Natural killer cell treated with Interleukin-12 subunit alpha and Interleukin-12 subunit beta and Interleukin-15 and Interleukin-18, amount 100 ng/mL, for 72 hours (primary cell): ENCODE measurements at regions not wholly inside any gene's neighbourhood (a gene's known extent, or its start where the extent isn't known, plus 50 kb on each side); places are given as distances from the start of the nearest gene placed in this dataset.
"Not testable (repeated sequence)": the region's sequence is repeated elsewhere in the genome, so short reads cannot be mapped to it uniquely, and the experiment has no call there.

Experiments used
- ATAC-seq, 2 donors: fragments of 150-1000 bp; cut with Tn5 transposase in 1 of 2; sonication (Bioruptor Pico), chemical (Tn5 transposase) in 1 of 2; 2 replicates each; pipeline ENCODE4 v1.10.0; 2021
- DNase-seq: peaks from one replicate; pipeline ENCODE4 v3.0.0; 2022; ENCODE audit warnings: low spot score
- H3K27ac Mint-ChIP-seq, 2 donors: 1 replicate in 1 of 2; 2 replicates in 1 of 2; pipeline ENCODE4 v1.8.0; 2022; ENCODE audit warnings: mixed read lengths in 2 of 2, mild to moderate bottlenecking in 1 of 2, moderate library complexity in 1 of 2
- H3K27me3 Mint-ChIP-seq, 2 donors: 1 replicate in 1 of 2; 2 replicates in 1 of 2; pipeline ENCODE4 v1.8.0; 2022; ENCODE audit warnings: mixed read lengths in 2 of 2
- H3K36me3 Mint-ChIP-seq: one replicate; pipeline ENCODE4 v1.8.0; 2022; ENCODE audit warnings: mixed read lengths
- H3K4me1 Mint-ChIP-seq, 2 donors: 1 replicate in 1 of 2; 2 replicates in 1 of 2; pipeline ENCODE4 v1.8.0; 2022; ENCODE audit warnings: low read depth in 2 of 2, mixed read lengths in 2 of 2, mild to moderate bottlenecking in 1 of 2
- H3K4me3 Mint-ChIP-seq: one replicate; pipeline ENCODE4 v1.8.0; 2022; ENCODE audit warnings: mixed read lengths
- H3K9me3 Mint-ChIP-seq: 2 replicates; pipeline ENCODE4 v1.8.0; 2022; ENCODE audit warnings: mixed read lengths

GRCh38 chr4:3879681-3880614, 113.8 kb downstream of the ADRA2C start:
- DNase-seq: peak; percentile 72
- H3K27me3 Mint-ChIP-seq: peaks cover 36 to 46% of the 10 kb centered on the region in 2 donors
- peaks cover 20 to 21% of the 10 kb centered on the region in 2 donors for H3K4me1 Mint-ChIP-seq
- H3K9me3 Mint-ChIP-seq: no peaks in the 10 kb centered on the region
- ATAC-seq: peak; percentile 84 to 88
- H3K36me3 Mint-ChIP-seq: peaks cover 13% of the 10 kb centered on the region
- no peak overlapping the region for H3K27ac Mint-ChIP-seq
- H3K4me3 Mint-ChIP-seq: peak overlapping the region; percentile 64

DNA sequence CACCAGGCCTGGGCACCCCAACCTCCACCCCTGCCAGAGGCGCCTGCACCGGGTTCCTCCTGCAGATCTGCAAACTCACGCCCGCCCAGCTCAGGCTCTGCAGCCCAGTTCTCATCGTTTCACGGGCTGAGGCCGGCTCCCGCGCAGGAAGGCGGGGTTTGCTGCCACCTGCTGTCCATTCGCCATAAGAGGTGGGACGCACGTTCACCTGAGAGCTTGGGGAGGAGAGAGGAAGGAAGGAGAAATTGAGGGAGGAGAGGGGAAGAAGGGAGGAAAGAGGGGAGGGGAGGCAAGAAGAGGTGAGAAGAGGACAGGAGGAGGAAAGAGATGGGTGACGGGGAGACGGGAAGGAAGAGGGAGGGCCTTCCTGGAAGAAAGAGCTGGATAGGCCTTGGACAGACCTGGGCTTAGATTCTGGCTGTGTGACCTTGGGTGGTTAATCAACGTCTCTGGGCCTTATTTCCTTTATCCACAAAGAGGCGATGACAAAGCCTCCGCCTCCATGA, 114.5 kb downstream of the ADRA2C start:
- peaks cover 13% of the 10 kb centered on the region for H3K36me3 Mint-ChIP-seq
- H3K27me3 Mint-ChIP-seq: peaks cover 43 to 48% of the 10 kb centered on the region in 2 donors
- no peak overlapping the region for H3K4me3 Mint-ChIP-seq
- no peak for DNase-seq
- H3K27ac Mint-ChIP-seq: no peak overlapping the region
- H3K4me1 Mint-ChIP-seq: peaks cover 20 to 21% of the 10 kb centered on the region in 2 donors
- H3K9me3 Mint-ChIP-seq: no peaks in the 10 kb centered on the region
- ATAC-seq: peak; percentile 65 to 67

DNA sequence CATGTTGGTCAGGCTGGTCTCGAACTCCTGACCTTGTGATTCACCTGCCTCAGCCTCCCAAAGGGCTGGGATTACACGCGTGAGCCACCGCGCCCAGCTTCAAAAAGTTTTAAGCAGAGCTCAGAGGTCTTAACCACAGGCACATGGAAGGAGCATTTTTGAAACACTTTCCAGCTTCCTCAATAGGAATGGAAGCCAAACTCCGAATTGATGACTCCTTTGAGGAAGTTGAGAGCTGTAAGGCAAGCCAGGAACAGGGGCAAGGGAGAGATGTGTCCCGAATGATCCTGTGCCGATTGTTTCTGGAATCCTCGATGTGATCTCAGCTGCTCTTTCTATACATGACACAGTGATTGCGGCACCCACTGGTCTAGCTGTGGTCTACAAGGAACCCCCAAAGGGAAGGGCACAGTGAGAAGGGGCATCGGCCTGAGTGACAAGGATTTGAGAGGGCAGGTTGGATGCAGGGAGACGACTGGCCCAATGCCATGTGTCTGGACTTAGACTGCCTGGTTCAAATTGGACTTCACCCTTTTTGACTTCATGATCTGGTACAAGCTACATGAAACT, 116.2 kb downstream of the ADRA2C start:
- not testable (repeated sequence) for DNase-seq, H3K27ac Mint-ChIP-seq, ATAC-seq, H3K4me3 Mint-ChIP-seq, H3K9me3 Mint-ChIP-seq
- peaks cover 20 to 21% of the 10 kb centered on the region in 2 donors for H3K4me1 Mint-ChIP-seq
- peaks cover 10% of the 10 kb centered on the region for H3K36me3 Mint-ChIP-seq
- H3K27me3 Mint-ChIP-seq: peaks cover 53 to 59% of the 10 kb centered on the region in 2 donors

- Mint-ChIP-seq H3K27me3 (peaks cover 50 to 52% of the 10 kb centered on the region in 2 donors), H3K4me1 (peaks cover 8 to 11% of the 10 kb centered on the region in 2 donors)
- not testable (repeated sequence) for H3K4me3 Mint-ChIP-seq, H3K36me3 Mint-ChIP-seq, H3K27ac Mint-ChIP-seq, DNase-seq, H3K9me3 Mint-ChIP-seq, ATAC-seq
Measured at GRCh38 chr4:3884261-3884660, 118.1 kb downstream of the ADRA2C start.

DNA sequence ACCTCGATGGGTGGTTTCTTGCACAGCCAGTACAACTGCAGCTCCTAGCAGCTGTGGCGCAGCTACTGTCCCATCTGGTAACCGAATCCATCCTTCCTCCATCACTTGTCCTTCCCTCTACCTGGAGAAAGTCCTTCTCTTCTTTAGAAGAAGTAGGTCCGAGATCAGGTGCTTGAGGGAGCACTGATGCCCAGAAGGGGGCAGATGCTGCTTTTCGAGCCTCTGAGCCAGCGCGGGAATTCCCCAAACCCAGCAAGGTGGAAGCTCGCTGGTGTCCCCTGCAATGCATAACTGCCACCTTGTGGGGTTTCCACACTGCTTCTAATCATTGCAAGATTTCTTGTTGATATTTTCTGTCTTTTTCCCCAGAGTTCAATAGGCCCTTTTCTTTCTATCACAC, 127.4 kb downstream of the ADRA2C start:
- H3K27me3 Mint-ChIP-seq: peaks cover 28 to 34% of the 10 kb centered on the region in 2 donors
- DNase-seq, H3K4me3 Mint-ChIP-seq, H3K4me1 Mint-ChIP-seq, H3K9me3 Mint-ChIP-seq, H3K27ac Mint-ChIP-seq, H3K36me3 Mint-ChIP-seq, ATAC-seq: not testable (repeated sequence)

DNA sequence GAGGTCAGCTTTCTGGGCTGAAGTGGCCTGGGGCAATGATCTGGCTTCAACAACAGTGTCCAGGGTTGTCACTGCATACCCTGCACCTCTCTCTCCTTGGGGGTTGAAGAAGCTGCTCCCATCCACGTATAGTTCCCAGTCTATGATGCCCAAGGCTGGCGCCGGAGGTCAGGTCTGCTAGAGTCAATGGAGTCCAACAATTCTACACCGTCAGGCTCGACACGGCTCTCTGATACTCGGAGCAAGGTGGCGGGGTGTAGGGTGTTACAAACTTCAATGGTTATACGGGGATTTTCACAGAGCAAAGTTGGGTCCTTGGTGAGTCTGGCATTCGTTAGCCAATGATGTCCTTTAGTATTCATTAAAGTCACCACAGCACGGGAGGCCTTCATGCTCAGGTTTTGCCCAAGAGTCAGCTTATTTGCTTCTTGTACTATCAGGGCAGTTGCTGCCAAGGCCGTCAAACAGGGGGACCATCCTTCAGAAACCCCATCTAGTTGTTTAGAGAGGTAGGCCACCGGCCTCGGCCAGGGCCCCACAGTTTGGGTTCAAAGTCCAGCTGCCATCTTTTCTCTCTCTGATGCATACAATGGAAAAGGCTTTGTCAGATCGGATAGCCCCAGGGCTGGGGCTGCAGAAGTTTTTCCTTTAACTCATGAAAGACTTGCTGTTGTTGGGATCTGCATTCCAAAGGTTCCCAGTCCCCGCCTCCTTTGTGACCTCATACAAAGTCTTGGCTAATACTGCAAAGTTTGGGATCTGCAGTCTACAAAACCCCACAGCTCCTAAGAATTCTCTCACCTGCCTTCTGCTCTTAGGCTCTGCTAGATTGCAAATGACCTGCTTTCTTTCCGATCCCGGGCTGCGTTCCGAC, 128.1 kb downstream of the ADRA2C start:
- H3K9me3 Mint-ChIP-seq, H3K4me3 Mint-ChIP-seq, H3K27ac Mint-ChIP-seq, H3K4me1 Mint-ChIP-seq, ATAC-seq, DNase-seq, H3K36me3 Mint-ChIP-seq: not testable (repeated sequence)
- H3K27me3 Mint-ChIP-seq: peaks cover 22 to 30% of the 10 kb centered on the region in 2 donors

DNA sequence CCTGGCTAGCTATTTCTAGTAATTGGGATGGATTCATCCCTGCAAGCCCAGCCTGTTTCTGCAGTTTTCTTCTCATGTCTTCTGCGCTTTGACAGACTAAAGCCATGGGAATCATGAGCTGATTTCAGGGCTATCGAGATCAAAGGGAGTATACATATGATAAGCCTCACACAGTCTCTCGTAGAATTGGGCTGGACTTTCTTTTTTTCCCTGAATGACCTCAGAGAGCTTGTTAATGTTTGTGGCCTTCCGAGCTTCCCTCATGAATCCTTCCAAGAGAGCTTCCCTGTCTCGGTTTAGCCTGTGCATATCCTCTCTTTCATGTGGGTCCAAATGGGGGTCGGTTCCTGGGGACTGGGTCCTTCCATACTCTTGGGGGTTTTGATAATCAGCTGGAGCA, 130.3 kb downstream of the ADRA2C start:
- H3K27me3 Mint-ChIP-seq: peaks cover 17 to 25% of the 10 kb centered on the region in 2 donors
- H3K27ac Mint-ChIP-seq: no peak overlapping the region
- no peaks in the 10 kb centered on the region for H3K9me3 Mint-ChIP-seq
- ATAC-seq (no peak), DNase-seq (no peak)
- H3K4me1 Mint-ChIP-seq: no peaks in the 10 kb centered on the region
- H3K36me3 Mint-ChIP-seq: no peaks in the 10 kb centered on the region
- H3K4me3 Mint-ChIP-seq: no peak overlapping the region

DNA sequence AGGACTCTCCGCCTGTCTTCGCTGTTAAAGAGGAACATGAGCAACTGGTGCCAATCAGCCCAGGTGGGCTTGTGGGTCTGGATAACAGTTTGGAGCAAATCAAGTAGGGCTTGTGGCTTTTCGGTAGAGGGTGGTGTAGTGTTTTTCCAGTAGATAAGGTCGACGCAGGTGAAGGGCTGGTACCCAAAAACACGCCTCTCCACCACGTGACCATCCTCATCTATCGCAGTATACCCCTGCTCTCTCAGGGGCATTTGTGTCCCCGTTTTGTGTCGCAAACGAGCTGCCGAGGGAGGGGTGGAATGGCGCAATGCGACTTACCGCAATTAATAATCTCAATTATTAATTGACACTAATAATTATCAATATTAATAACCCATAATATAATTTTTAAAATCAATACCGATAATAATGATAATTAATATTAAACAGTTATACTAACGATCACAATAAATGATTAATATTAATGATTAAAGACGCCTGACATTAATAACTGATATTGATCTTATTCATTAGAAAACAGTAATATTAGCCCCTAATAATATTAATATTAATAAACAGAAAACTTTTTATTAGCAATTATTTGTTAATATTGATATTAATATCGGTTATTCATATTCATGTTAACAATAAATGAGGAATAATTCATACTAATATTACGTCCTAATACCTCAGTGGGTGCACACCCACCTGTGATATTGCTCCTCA, 130.8 kb downstream of the ADRA2C start:
- H3K27me3 Mint-ChIP-seq: peaks cover 23 to 30% of the 10 kb centered on the region in 2 donors
- ATAC-seq, DNase-seq, H3K4me3 Mint-ChIP-seq, H3K27ac Mint-ChIP-seq, H3K36me3 Mint-ChIP-seq, H3K4me1 Mint-ChIP-seq, H3K9me3 Mint-ChIP-seq: not testable (repeated sequence)

GRCh38 chr4:3898098-3898497, 131.9 kb downstream of the ADRA2C start:
- H3K4me1 Mint-ChIP-seq: no peaks in the 10 kb centered on the region
- peaks cover 19 to 26% of the 10 kb centered on the region in 2 donors for H3K27me3 Mint-ChIP-seq
- H3K36me3 Mint-ChIP-seq: no peaks in the 10 kb centered on the region
- H3K4me3 Mint-ChIP-seq: no peak overlapping the region
- DNase-seq (no peak), ATAC-seq (no peak)
- H3K27ac Mint-ChIP-seq: no peak overlapping the region
- no peaks in the 10 kb centered on the region for H3K9me3 Mint-ChIP-seq

- DNase-seq, H3K36me3 Mint-ChIP-seq, H3K27ac Mint-ChIP-seq, H3K4me1 Mint-ChIP-seq, H3K9me3 Mint-ChIP-seq, H3K4me3 Mint-ChIP-seq, ATAC-seq: not testable (repeated sequence)
- H3K27me3 Mint-ChIP-seq: peaks cover 16 to 22% of the 10 kb centered on the region in 2 donors
Measured at GRCh38 chr4:3898928-3899327, 132.7 kb downstream of the ADRA2C start.

DNA sequence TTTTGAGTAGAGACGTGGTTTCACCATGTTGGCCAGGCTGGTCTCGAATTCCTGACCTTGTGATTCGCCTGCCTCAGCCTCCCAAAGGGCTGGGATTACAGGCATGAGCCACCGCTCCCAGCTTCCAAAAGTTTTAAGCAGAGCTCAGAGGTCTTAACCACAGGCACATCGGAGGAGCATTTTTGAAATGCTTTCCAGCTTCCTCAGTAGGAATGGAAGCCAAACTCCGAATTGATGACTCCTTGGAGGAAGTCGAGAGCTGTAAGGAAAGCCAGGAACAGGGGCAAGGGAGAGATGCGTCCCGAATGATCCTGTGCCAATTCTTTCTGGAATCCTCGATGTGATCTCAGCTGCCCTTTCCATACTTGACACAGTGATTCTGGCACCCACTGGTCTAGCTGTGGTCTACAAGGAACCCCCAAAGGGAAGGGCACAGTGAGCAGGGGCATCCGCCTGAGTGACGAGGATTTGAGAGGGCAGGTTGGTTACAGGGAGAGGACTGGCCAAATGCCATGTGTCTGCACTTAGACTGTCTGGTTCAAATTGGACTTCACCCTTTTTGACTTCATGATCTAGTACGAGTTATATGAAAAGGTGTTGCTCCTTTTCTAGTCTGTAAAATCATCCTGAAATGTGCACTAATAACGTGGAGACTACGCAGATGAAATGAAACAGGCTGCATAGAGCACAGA, 138.2 kb downstream of the ADRA2C start:
- not testable (repeated sequence) for DNase-seq, ATAC-seq, H3K4me3 Mint-ChIP-seq, H3K4me1 Mint-ChIP-seq, H3K27ac Mint-ChIP-seq, H3K9me3 Mint-ChIP-seq, H3K36me3 Mint-ChIP-seq
- peaks cover 22 to 36% of the 10 kb centered on the region in 2 donors for H3K27me3 Mint-ChIP-seq

GRCh38 chr4:3909616-3910015, 143.4 kb downstream of the ADRA2C start:
- H3K4me1 Mint-ChIP-seq, H3K9me3 Mint-ChIP-seq, ATAC-seq, DNase-seq, H3K36me3 Mint-ChIP-seq, H3K4me3 Mint-ChIP-seq, H3K27ac Mint-ChIP-seq: not testable (repeated sequence)
- H3K27me3 Mint-ChIP-seq: peaks cover 23 to 28% of the 10 kb centered on the region in 2 donors
